RWPE2 (cell line): ENCODE measurements at regions not wholly inside any gene's neighbourhood (a gene's known extent, or its start where the extent isn't known, plus 50 kb on each side); places are given as distances from the start of the nearest gene placed in this dataset.
A peak's percentile ranks its signal among the peaks of the same experiment; 100 is the strongest.

Experiments used
- ATAC-seq: fragments of 200-7000 bp; cut with Tn5 transposase; 3 replicates; pipeline ENCODE4 v1.9.1; 2021; ENCODE audit warnings: low read depth
- DNase-seq: peaks from one replicate; pipeline ENCODE4 v3.0.0-alpha.2; 2020; ENCODE audit warnings: low spot score
- H3K27ac ChIP-seq: fragments of 450-650 bp; 2 replicates; pipeline ENCODE4 v1.5.1; 2017; ENCODE audit warnings: mild to moderate bottlenecking; ENCODE audit not compliant: poor library complexity, severe bottlenecking
- H3K27me3 ChIP-seq: fragments of 250-450 bp; sonication (Bioruptor Pico); 2 replicates; pipeline ENCODE4 v1.5.1; 2021; ENCODE audit warnings: mild to moderate bottlenecking, moderate library complexity; ENCODE audit not compliant: insufficient read depth, poor library complexity, severe bottlenecking
- H3K36me3 ChIP-seq: fragments of 250-450 bp; sonication (Bioruptor Pico); 2 replicates; pipeline ENCODE4 v1.5.1; 2020; ENCODE audit warnings: low read depth, mild to moderate bottlenecking, moderate library complexity
- H3K4me1 ChIP-seq: fragments of 250-450 bp; sonication (Bioruptor Pico); 2 replicates; pipeline ENCODE4 v1.5.1; 2021; ENCODE audit warnings: mild to moderate bottlenecking, moderate library complexity; ENCODE audit not compliant: insufficient read depth, poor library complexity, severe bottlenecking
- H3K4me3 ChIP-seq: fragments of 250-450 bp; sonication (Bioruptor Pico); 2 replicates; pipeline ENCODE4 v1.5.1; 2021; ENCODE audit warnings: mild to moderate bottlenecking, moderate library complexity; ENCODE audit not compliant: severe bottlenecking
- H3K9me3 ChIP-seq: fragments of 250-450 bp; sonication (Bioruptor Pico); 2 replicates; pipeline ENCODE4 v1.5.1; 2021; ENCODE audit warnings: mild to moderate bottlenecking, moderate library complexity; ENCODE audit not compliant: severe bottlenecking
- CTCF ChIP-seq: fragments of 450-650 bp; IDR thresholded peaks from one replicate; pipeline ENCODE4 v1.5.1; 2017; ENCODE audit warnings: mild to moderate bottlenecking, moderate library complexity; ENCODE audit not compliant: poor library complexity, severe bottlenecking

- Histone ChIP-seq H3K4me1 (peaks cover 3% of the 10 kb centered on the region), H3K4me3 (no peak overlapping the region), H3K9me3 (no peaks in the 10 kb centered on the region), H3K36me3 (no peaks in the 10 kb centered on the region), H3K27me3 (no peaks in the 10 kb centered on the region), H3K27ac (no peak overlapping the region)
- ATAC-seq: no peak
- no peak for TF ChIP-seq CTCF
- peak; percentile 15 for DNase-seq
Observed at GRCh38 chr18:79608069-79608468, 71.5 kb upstream of the CTDP1 start.

GRCh38 chr18:79608535-79608934 lies 71.1 kb upstream of the CTDP1 start:
- no peak overlapping the region for H3K4me3 ChIP-seq
- peaks cover 3% of the 10 kb centered on the region for H3K4me1 ChIP-seq
- ATAC-seq (no peak), DNase-seq (peak; percentile 42)
- no peaks in the 10 kb centered on the region for H3K27me3 ChIP-seq
- H3K36me3 ChIP-seq: no peaks in the 10 kb centered on the region
- no peak for TF ChIP-seq CTCF
- H3K9me3 ChIP-seq: no peaks in the 10 kb centered on the region
- H3K27ac ChIP-seq: no peak overlapping the region

GRCh38 chr18:79608999-79609461 lies 70.6 kb upstream of the CTDP1 start:
- TF ChIP-seq CTCF: no peak
- Histone ChIP-seq H3K9me3 (no peaks in the 10 kb centered on the region), H3K27me3 (no peaks in the 10 kb centered on the region), H3K4me3 (no peak overlapping the region), H3K4me1 (peaks cover 3% of the 10 kb centered on the region), H3K27ac (no peak overlapping the region), H3K36me3 (no peaks in the 10 kb centered on the region)
- DNase-seq (peak; percentile 34), ATAC-seq (no peak)

GRCh38 chr18:79609841-79610281 lies 69.7 kb upstream of the CTDP1 start:
- H3K27me3 ChIP-seq: no peaks in the 10 kb centered on the region
- H3K4me1 ChIP-seq: peaks cover 3% of the 10 kb centered on the region
- ATAC-seq (no peak), DNase-seq (peak; percentile 37)
- H3K27ac ChIP-seq: no peak overlapping the region
- no peaks in the 10 kb centered on the region for H3K36me3 ChIP-seq
- H3K4me3 ChIP-seq: no peak overlapping the region
- H3K9me3 ChIP-seq: no peaks in the 10 kb centered on the region
- no peak for TF ChIP-seq CTCF

GRCh38 chr18:79610461-79611039 lies 69.1 kb upstream of the CTDP1 start:
- Histone ChIP-seq H3K27ac (no peak overlapping the region), H3K4me3 (no peak overlapping the region), H3K4me1 (peaks cover 3% of the 10 kb centered on the region), H3K9me3 (no peaks in the 10 kb centered on the region), H3K36me3 (no peaks in the 10 kb centered on the region), H3K27me3 (no peaks in the 10 kb centered on the region)
- DNase-seq (peak; percentile 55), ATAC-seq (no peak)
- TF ChIP-seq CTCF: no peak
